ENCODE measurements at regions not wholly inside any gene's neighbourhood (a gene's known extent, or its start where the extent isn't known, plus 50 kb on each side); places are given as distances from the start of the nearest gene placed in this dataset.

DNA sequence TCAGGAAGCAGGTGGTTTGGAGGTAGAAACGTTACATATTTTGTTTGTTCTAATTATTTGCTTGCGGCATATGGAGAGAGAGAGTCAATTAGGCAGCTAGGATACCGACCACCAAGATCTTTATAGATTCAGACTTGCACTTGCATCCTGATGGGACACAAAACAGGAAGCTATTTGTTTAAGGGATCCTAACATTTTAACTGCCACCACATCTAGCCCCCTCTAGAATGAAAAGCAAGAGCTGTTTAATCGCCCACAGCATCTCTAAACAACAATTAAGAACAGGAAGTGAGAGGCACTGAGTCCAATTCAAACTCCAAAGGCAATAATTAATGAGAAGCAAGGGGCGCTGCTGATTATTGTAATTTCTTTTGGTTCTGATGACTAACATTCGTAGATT is 182.0 kb upstream of the LINC00305 start:
- TF ChIP-seq, protein P1, sequence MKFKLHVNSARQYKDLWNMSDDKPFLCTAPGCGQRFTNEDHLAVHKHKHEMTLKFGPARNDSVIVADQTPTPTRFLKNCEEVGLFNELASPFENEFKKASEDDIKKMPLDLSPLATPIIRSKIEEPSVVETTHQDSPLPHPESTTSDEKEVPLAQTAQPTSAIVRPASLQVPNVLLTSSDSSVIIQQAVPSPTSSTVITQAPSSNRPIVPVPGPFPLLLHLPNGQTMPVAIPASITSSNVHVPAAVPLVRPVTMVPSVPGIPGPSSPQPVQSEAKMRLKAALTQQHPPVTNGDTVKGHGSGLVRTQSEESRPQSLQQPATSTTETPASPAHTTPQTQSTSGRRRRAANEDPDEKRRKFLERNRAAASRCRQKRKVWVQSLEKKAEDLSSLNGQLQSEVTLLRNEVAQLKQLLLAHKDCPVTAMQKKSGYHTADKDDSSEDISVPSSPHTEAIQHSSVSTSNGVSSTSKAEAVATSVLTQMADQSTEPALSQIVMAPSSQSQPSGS (CRISPR knock-in tag; IDR thresholded peaks at IDR 0.05) = no peak
- TF ChIP-seq NFYB (CRISPR knock-in tag; IDR thresholded peaks at IDR 0.05) (no peak), JUN (CRISPR knock-in tag; IDR thresholded peaks at IDR 0.05) (no peak), YEATS4 (CRISPR knock-in tag; IDR thresholded peaks at IDR 0.05; ENCODE audit: borderline replicate concordance) (no peak), ZNF891 (CRISPR knock-in tag; IDR thresholded peaks at IDR 0.05) (no peak), ZNF274 (CRISPR knock-in tag; IDR thresholded peaks at IDR 0.05) (no peak), MED1 (CRISPR knock-in tag; IDR thresholded peaks at IDR 0.05) (no peak), ZFP36 (IDR thresholded peaks at IDR 0.05; ENCODE audit: borderline replicate concordance, low read depth, low read length, partially characterized antibody) (no peak), ZNF776 (CRISPR knock-in tag; IDR thresholded peaks at IDR 0.05) (no peak), EP300 (IDR thresholded peaks at IDR 0.05; ENCODE audit: low read depth in 2 of 2, low read length in 2 of 2) (no peak), EP300 (CRISPR knock-in tag; IDR thresholded peaks at IDR 0.05; ENCODE audit: borderline replicate concordance) (no peak), SIN3A (IDR thresholded peaks at IDR 0.05; ENCODE audit: borderline replicate concordance, low read depth, low read length) (no peak)
- TF ChIP-seq, protein P2, sequence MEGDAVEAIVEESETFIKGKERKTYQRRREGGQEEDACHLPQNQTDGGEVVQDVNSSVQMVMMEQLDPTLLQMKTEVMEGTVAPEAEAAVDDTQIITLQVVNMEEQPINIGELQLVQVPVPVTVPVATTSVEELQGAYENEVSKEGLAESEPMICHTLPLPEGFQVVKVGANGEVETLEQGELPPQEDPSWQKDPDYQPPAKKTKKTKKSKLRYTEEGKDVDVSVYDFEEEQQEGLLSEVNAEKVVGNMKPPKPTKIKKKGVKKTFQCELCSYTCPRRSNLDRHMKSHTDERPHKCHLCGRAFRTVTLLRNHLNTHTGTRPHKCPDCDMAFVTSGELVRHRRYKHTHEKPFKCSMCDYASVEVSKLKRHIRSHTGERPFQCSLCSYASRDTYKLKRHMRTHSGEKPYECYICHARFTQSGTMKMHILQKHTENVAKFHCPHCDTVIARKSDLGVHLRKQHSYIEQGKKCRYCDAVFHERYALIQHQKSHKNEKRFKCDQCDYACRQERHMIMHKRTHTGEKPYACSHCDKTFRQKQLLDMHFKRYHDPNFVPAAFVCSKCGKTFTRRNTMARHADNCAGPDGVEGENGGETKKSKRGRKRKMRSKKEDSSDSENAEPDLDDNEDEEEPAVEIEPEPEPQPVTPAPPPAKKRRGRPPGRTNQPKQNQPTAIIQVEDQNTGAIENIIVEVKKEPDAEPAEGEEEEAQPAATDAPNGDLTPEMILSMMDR (CRISPR knock-in tag; IDR thresholded peaks at IDR 0.05) = no peak
- TF ChIP-seq, protein P3, sequence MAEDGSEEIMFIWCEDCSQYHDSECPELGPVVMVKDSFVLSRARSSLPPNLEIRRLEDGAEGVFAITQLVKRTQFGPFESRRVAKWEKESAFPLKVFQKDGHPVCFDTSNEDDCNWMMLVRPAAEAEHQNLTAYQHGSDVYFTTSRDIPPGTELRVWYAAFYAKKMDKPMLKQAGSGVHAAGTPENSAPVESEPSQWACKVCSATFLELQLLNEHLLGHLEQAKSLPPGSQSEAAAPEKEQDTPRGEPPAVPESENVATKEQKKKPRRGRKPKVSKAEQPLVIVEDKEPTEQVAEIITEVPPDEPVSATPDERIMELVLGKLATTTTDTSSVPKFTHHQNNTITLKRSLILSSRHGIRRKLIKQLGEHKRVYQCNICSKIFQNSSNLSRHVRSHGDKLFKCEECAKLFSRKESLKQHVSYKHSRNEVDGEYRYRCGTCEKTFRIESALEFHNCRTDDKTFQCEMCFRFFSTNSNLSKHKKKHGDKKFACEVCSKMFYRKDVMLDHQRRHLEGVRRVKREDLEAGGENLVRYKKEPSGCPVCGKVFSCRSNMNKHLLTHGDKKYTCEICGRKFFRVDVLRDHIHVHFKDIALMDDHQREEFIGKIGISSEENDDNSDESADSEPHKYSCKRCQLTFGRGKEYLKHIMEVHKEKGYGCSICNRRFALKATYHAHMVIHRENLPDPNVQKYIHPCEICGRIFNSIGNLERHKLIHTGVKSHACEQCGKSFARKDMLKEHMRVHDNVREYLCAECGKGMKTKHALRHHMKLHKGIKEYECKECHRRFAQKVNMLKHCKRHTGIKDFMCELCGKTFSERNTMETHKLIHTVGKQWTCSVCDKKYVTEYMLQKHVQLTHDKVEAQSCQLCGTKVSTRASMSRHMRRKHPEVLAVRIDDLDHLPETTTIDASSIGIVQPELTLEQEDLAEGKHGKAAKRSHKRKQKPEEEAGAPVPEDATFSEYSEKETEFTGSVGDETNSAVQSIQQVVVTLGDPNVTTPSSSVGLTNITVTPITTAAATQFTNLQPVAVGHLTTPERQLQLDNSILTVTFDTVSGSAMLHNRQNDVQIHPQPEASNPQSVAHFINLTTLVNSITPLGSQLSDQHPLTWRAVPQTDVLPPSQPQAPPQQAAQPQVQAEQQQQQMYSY (CRISPR knock-in tag; IDR thresholded peaks at IDR 0.05) = no peak
- TF ChIP-seq, protein P4, sequence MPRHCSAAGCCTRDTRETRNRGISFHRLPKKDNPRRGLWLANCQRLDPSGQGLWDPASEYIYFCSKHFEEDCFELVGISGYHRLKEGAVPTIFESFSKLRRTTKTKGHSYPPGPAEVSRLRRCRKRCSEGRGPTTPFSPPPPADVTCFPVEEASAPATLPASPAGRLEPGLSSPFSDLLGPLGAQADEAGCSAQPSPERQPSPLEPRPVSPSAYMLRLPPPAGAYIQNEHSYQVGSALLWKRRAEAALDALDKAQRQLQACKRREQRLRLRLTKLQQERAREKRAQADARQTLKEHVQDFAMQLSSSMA (CRISPR knock-in tag; IDR thresholded peaks at IDR 0.05) = no peak
